GM23338 (cell line): ENCODE measurements at regions not wholly inside any gene's neighbourhood (a gene's known extent, or its start where the extent isn't known, plus 50 kb on each side); places are given as distances from the start of the nearest gene placed in this dataset.

Experiments
- ATAC-seq: fragments of 200-7000 bp; cut with Tn5 transposase; 3 replicates; pipeline ENCODE4 v1.9.1; 2020
- DNase-seq: peaks from one replicate; pipeline ENCODE4 v3.0.0-alpha.2; 2015; ENCODE audit warnings: low spot score
- H2AFZ ChIP-seq: fragments of 200-600 bp; sonication (generic); 2 replicates; pipeline ENCODE4 v1.8.0; 2016; ENCODE audit warnings: antibody characterized with exemption, mild to moderate bottlenecking, moderate library complexity
- H3F3A ChIP-seq: fragments of 200-600 bp; sonication (generic); replicated peaks from 2 replicates; pipeline ENCODE4 v1.8.0; 2017; ENCODE audit warnings: antibody characterized with exemption, mixed run types, low read depth
- H3K27ac ChIP-seq: fragments of 200-600 bp; sonication (generic); 2 replicates; pipeline ENCODE4 v1.6.1; 2016; ENCODE audit warnings: low read depth
- H3K27me3 ChIP-seq: fragments of 200-600 bp; sonication (generic); 2 replicates; pipeline ENCODE4 v1.8.0; 2016; ENCODE audit warnings: mild to moderate bottlenecking, mixed run types, moderate library complexity; ENCODE audit not compliant: insufficient read depth
- H3K36me3 ChIP-seq: fragments of 200-600 bp; sonication (generic); 2 replicates; pipeline ENCODE4 v1.8.0; 2016; ENCODE audit warnings: mild to moderate bottlenecking; ENCODE audit not compliant: insufficient read depth
- H3K4me1 ChIP-seq: fragments of 200-600 bp; sonication (generic); 2 replicates; pipeline ENCODE4 v1.8.0; 2016; ENCODE audit warnings: mild to moderate bottlenecking, moderate library complexity; ENCODE audit not compliant: insufficient read depth
- H3K4me2 ChIP-seq: fragments of 200-600 bp; sonication (generic); 2 replicates; pipeline ENCODE4 v1.7.1; 2017; ENCODE audit warnings: mixed run types
- H3K4me3 ChIP-seq: fragments of 200-600 bp; sonication (generic); 2 replicates; pipeline ENCODE4 v1.6.1; 2016; ENCODE audit warnings: mixed run types
- H3K79me2 ChIP-seq: fragments of 200-600 bp; sonication (generic); replicated peaks from 2 replicates; pipeline ENCODE4 v1.8.0; 2017; ENCODE audit warnings: mild to moderate bottlenecking; ENCODE audit not compliant: insufficient read depth
- H3K9me2 ChIP-seq: fragments of 200-600 bp; sonication (generic); 2 replicates; pipeline ENCODE4 v1.8.0; 2017; ENCODE audit not compliant: insufficient read depth
- H4K20me1 ChIP-seq: fragments of 200-600 bp; sonication (generic); replicated peaks from 2 replicates; pipeline ENCODE4 v1.8.0; 2017; ENCODE audit warnings: mild to moderate bottlenecking; ENCODE audit not compliant: insufficient read depth
- H3K27ac Mint-ChIP-seq: 2 replicates; pipeline ENCODE4 v1.8.0; 2020; ENCODE audit warnings: inconsistent platforms, mild to moderate bottlenecking, moderate library complexity, mixed read lengths
- H3K27me3 Mint-ChIP-seq: 3 replicates; pipeline ENCODE4 v1.8.0; 2022; ENCODE audit warnings: low read depth, mild to moderate bottlenecking, moderate library complexity, mixed read lengths, inconsistent platforms; ENCODE audit not compliant: insufficient read depth, poor library complexity
- H3K36me3 Mint-ChIP-seq: 3 replicates; pipeline ENCODE4 v1.8.0; 2021; ENCODE audit warnings: low read depth, mild to moderate bottlenecking, inconsistent platforms, moderate library complexity, mixed read lengths
- H3K4me1 Mint-ChIP-seq: 3 replicates; pipeline ENCODE4 v1.8.0; 2020; ENCODE audit warnings: mild to moderate bottlenecking, inconsistent platforms, mixed read lengths
- H3K4me3 Mint-ChIP-seq: 3 replicates; pipeline ENCODE4 v1.8.0; 2021; ENCODE audit warnings: moderate library complexity, mild to moderate bottlenecking, inconsistent platforms, mixed read lengths
- H3K9me3 Mint-ChIP-seq: 3 replicates; pipeline ENCODE4 v1.8.0; 2020; ENCODE audit warnings: moderate library complexity, mild to moderate bottlenecking, inconsistent platforms, mixed read lengths
- CREB1 ChIP-seq: fragments of 250-450 bp; sonication (Bioruptor Pico); IDR thresholded peaks from 2 replicates; pipeline ENCODE4 v1.5.0; 2020; ENCODE audit warnings: low read depth, mild to moderate bottlenecking, moderate library complexity
- CTCF ChIP-seq, 2 experiments: fragments of 200-600 bp in 1 of 2; sonication (generic) in 1 of 2; conservative IDR thresholded peaks; 2 replicates each; pipeline versions ENCODE4 v1.5.1 to v1.6.1; 2016 to 2017; ENCODE audit warnings: antibody characterized with exemption in 2 of 2, low read depth in 2 of 2, mild to moderate bottlenecking in 2 of 2, moderate library complexity in 1 of 2
- ETS1 ChIP-seq: IDR thresholded peaks from 2 replicates; pipeline ENCODE4 v1.6.1; 2016; ENCODE audit warnings: antibody characterized with exemption
- EZH2 ChIP-seq: fragments of 200-600 bp; sonication (generic); IDR thresholded peaks from one replicate; pipeline ENCODE4 v1.8.0; 2017; ENCODE audit warnings: antibody characterized with exemption, mild to moderate bottlenecking, low read depth; ENCODE audit not compliant: unreplicated experiment
- EZH2phosphoT487 ChIP-seq: fragments of 200-600 bp; sonication (generic); IDR thresholded peaks from one replicate; pipeline ENCODE4 v1.8.1; 2018; ENCODE audit warnings: antibody characterized with exemption; ENCODE audit not compliant: unreplicated experiment
- JUNB ChIP-seq: IDR thresholded peaks from one replicate; pipeline ENCODE4 v1.6.1; 2016; ENCODE audit warnings: antibody characterized with exemption; ENCODE audit not compliant: unreplicated experiment
- NANOG ChIP-seq: IDR thresholded peaks from 2 replicates; pipeline ENCODE4 v1.6.1; 2016; ENCODE audit warnings: antibody characterized with exemption, borderline replicate concordance
- POLR2AphosphoS5 ChIP-seq: IDR thresholded peaks from 2 replicates; pipeline ENCODE4 v1.6.1; 2016; ENCODE audit warnings: antibody characterized with exemption, low read depth
- REST ChIP-seq: IDR thresholded peaks from one replicate; pipeline ENCODE4 v1.6.1; 2018; ENCODE audit warnings: antibody characterized with exemption; ENCODE audit not compliant: unreplicated experiment
- STAT1 ChIP-seq: IDR thresholded peaks from one replicate; pipeline ENCODE4 v1.6.1; 2016; ENCODE audit warnings: antibody characterized with exemption; ENCODE audit not compliant: unreplicated experiment
- ZNF114 ChIP-seq: fragments of 250-450 bp; sonication (Bioruptor Pico); IDR thresholded peaks from 2 replicates; pipeline ENCODE4 v1.5.0; 2020; ENCODE audit warnings: mild to moderate bottlenecking, moderate library complexity
- ZNF331 ChIP-seq: fragments of 250-450 bp; sonication (Bioruptor Pico); IDR thresholded peaks from 2 replicates; pipeline ENCODE4 v1.5.0; 2020; ENCODE audit warnings: low read depth, mild to moderate bottlenecking, moderate library complexity

- H3F3A ChIP-seq: no peaks in the 10 kb centered on the region
- Mint-ChIP-seq H3K27me3 (no peaks in the 10 kb centered on the region), H3K9me3 (no peaks in the 10 kb centered on the region), H3K36me3 (no peaks in the 10 kb centered on the region), H3K4me1 (no peaks in the 10 kb centered on the region), H3K27ac (no peak overlapping the region), H3K4me3 (no peak overlapping the region)
- no peaks in the 10 kb centered on the region for H3K9me2 ChIP-seq
- TF ChIP-seq EZH2phosphoT487 (no peak), REST (no peak), ZNF114 (CRISPR knock-in tag) (no peak), STAT1 (no peak), NANOG (no peak), CREB1 (no peak), EZH2 (no peak), POLR2AphosphoS5 (no peak), CTCF (conservative IDR thresholded peaks at IDR 0.05; ENCODE audit: low read depth in 2 of 2) (no peak), ETS1 (no peak), ZNF331 (CRISPR knock-in tag) (no peak), JUNB (no peak)
- no peaks in the 10 kb centered on the region for H3K36me3 ChIP-seq
- H3K79me2 ChIP-seq: no peaks in the 10 kb centered on the region
- H2AFZ ChIP-seq: no peak overlapping the region
- no peaks in the 10 kb centered on the region for H4K20me1 ChIP-seq
- H3K27me3 ChIP-seq: no peaks in the 10 kb centered on the region
- H3K4me3 ChIP-seq: no peak overlapping the region
- no peaks in the 10 kb centered on the region; the same call in 1 of the 2 replicates for H3K4me1 ChIP-seq
- ATAC-seq (no peak), DNase-seq (no peak)
- H3K27ac ChIP-seq: no peak overlapping the region
- no peak overlapping the region for H3K4me2 ChIP-seq
Observed at GRCh38 chr9:18010492-18010891, 431.6 kb downstream of the SH3GL2 start.
